Neural cell (in vitro differentiated cells): ENCODE measurements at regions not wholly inside any gene's neighbourhood (a gene's known extent, or its start where the extent isn't known, plus 50 kb on each side); places are given as distances from the start of the nearest gene placed in this dataset.

Experiments
- H2AFZ ChIP-seq: fragments of 200-600, 300-800 bp; sonication (generic), shearing (Covaris generic); 2 replicates; pipeline ENCODE4 v1.6.0; 2014; ENCODE audit warnings: low read depth, mild to moderate bottlenecking, antibody characterized with exemption, low read length, moderate library complexity
- H3F3A ChIP-seq: fragments of 200-600 bp; shearing (Covaris generic); 2 replicates; pipeline ENCODE4 v1.6.1; 2016; ENCODE audit warnings: mild to moderate bottlenecking, moderate library complexity, mixed read lengths, antibody characterized with exemption, low read length; ENCODE audit not compliant: insufficient read depth, poor library complexity, severe bottlenecking
- H3K27ac ChIP-seq: fragments of 200-600, 300-800 bp; sonication (generic), shearing (Covaris generic); 2 replicates; pipeline ENCODE4 v1.5.1; 2014; ENCODE audit warnings: mild to moderate bottlenecking, low read length, moderate library complexity
- H3K27me3 ChIP-seq: fragments of 300-800, 200-600 bp; sonication (generic), shearing (Covaris generic); 2 replicates; pipeline ENCODE4 v1.6.0; 2014; ENCODE audit warnings: mild to moderate bottlenecking, low read depth, low read length, moderate library complexity; ENCODE audit not compliant: insufficient read depth
- H3K36me3 ChIP-seq: fragments of 300-800, 200-600 bp; sonication (generic), shearing (Covaris generic); 2 replicates; pipeline ENCODE4 v1.5.1; 2014; ENCODE audit warnings: mild to moderate bottlenecking, antibody characterized with exemption, low read length, moderate library complexity; ENCODE audit not compliant: insufficient read depth
- H3K4me2 ChIP-seq: fragments of 300-800, 200-600 bp; sonication (generic), shearing (Covaris generic); 2 replicates; pipeline ENCODE4 v1.6.0; 2014; ENCODE audit warnings: mild to moderate bottlenecking, low read length
- H3K4me3 ChIP-seq: fragments of 300-800, 200-600 bp; sonication (generic), shearing (Covaris generic); 2 replicates; pipeline ENCODE4 v1.5.1; 2014; ENCODE audit warnings: mild to moderate bottlenecking, low read length, moderate library complexity
- H3K79me2 ChIP-seq: fragments of 200-600 bp; shearing (Covaris generic); replicated peaks from 2 replicates; pipeline ENCODE4 v1.6.0; 2014; ENCODE audit warnings: mild to moderate bottlenecking, low read length, moderate library complexity; ENCODE audit not compliant: insufficient read depth
- H3K9ac ChIP-seq: fragments of 300-800, 200-600 bp; sonication (generic), shearing (Covaris generic); 2 replicates; pipeline ENCODE4 v1.6.1; 2016; ENCODE audit warnings: mild to moderate bottlenecking, low read length, mixed read lengths
- H3K9me2 ChIP-seq: fragments of 200-600 bp; shearing (Covaris generic); 2 replicates; pipeline ENCODE4 v1.6.1; 2016; ENCODE audit warnings: mild to moderate bottlenecking, low read length, mixed read lengths; ENCODE audit not compliant: insufficient read depth
- H3K9me3 ChIP-seq: fragments of 200-600, 300-800 bp; sonication (generic), shearing (Covaris generic); 2 replicates; pipeline ENCODE4 v1.6.1; 2016; ENCODE audit warnings: mild to moderate bottlenecking, mixed run types, low read length, moderate library complexity, mixed read lengths
- H4K20me1 ChIP-seq: fragments of 200-600 bp; shearing (Covaris generic); 2 replicates; pipeline ENCODE4 v1.6.1; 2016; ENCODE audit warnings: mild to moderate bottlenecking, mixed run types; ENCODE audit not compliant: insufficient read depth
- CTCF ChIP-seq: fragments of 450-650 bp; IDR thresholded peaks from 2 replicates; pipeline ENCODE4 v1.5.1; 2014; ENCODE audit warnings: antibody characterized with exemption, mild to moderate bottlenecking, moderate library complexity; ENCODE audit not compliant: poor library complexity, severe bottlenecking
- EP300 ChIP-seq: fragments of 450-650 bp; conservative IDR thresholded peaks from 2 replicates; pipeline ENCODE4 v1.6.1; 2014; ENCODE audit warnings: antibody characterized with exemption, mild to moderate bottlenecking, moderate library complexity; ENCODE audit not compliant: poor library complexity, severe bottlenecking
- EZH2 ChIP-seq: fragments of 200-600, 300-800 bp; shearing (Covaris generic), sonication (generic); IDR thresholded peaks from 2 replicates; pipeline ENCODE4 v1.6.1; 2014; ENCODE audit warnings: antibody characterized with exemption, low read length, borderline replicate concordance, mild to moderate bottlenecking; ENCODE audit not compliant: insufficient read depth, poor library complexity, severe bottlenecking
- MXI1 ChIP-seq: fragments of 450-650 bp; conservative IDR thresholded peaks from 2 replicates; pipeline ENCODE4 v1.6.1; 2014; ENCODE audit warnings: antibody characterized with exemption, mild to moderate bottlenecking; ENCODE audit not compliant: poor library complexity, severe bottlenecking
- POLR2AphosphoS5 ChIP-seq: IDR thresholded peaks from 2 replicates; pipeline ENCODE4 v1.6.1; 2012
- RAD21 ChIP-seq: fragments of 450-650 bp; conservative IDR thresholded peaks from 2 replicates; pipeline ENCODE4 v1.6.1; 2014; ENCODE audit warnings: antibody characterized with exemption, mild to moderate bottlenecking, moderate library complexity
- REST ChIP-seq: IDR thresholded peaks from 2 replicates; pipeline ENCODE4 v1.6.1; 2012; ENCODE audit warnings: borderline replicate concordance
- SMC3 ChIP-seq: fragments of 450-650 bp; conservative IDR thresholded peaks from 2 replicates; pipeline ENCODE4 v1.6.1; 2014; ENCODE audit warnings: antibody characterized with exemption, mild to moderate bottlenecking, moderate library complexity; ENCODE audit not compliant: poor library complexity
- TAF1 ChIP-seq: IDR thresholded peaks from 2 replicates; pipeline ENCODE4 v1.6.1; 2012; ENCODE audit warnings: low read depth

GRCh38 chr11:80028998-80029397, 588.2 kb upstream of the TENM4 start:
- no peaks in the 10 kb centered on the region for H3K36me3 ChIP-seq
- H3F3A ChIP-seq, result peaks cover 3% of the 10 kb centered on the region
- no peaks in the 10 kb centered on the region for H3K9me2 ChIP-seq
- TF ChIP-seq TAF1 (no peak), EP300 (no peak), POLR2AphosphoS5 (no peak), CTCF (no peak), MXI1 (no peak), EZH2 (no peak), REST (no peak), RAD21 (no peak)
- H3K27ac ChIP-seq, result no peak overlapping the region
- H3K4me2 ChIP-seq, result no peak overlapping the region
- no peak overlapping the region for H3K9ac ChIP-seq
- no peaks in the 10 kb centered on the region for H3K9me3 ChIP-seq
- H3K4me3 ChIP-seq, result no peak overlapping the region
- H4K20me1 ChIP-seq, result no peaks in the 10 kb centered on the region
- H3K79me2 ChIP-seq, result no peaks in the 10 kb centered on the region
- no peaks in the 10 kb centered on the region for H3K27me3 ChIP-seq
- H2AFZ ChIP-seq, result no peak overlapping the region

GRCh38 chr11:80024119-80024518, 583.3 kb upstream of the TENM4 start:
- H4K20me1 ChIP-seq, result no peaks in the 10 kb centered on the region
- no peak overlapping the region for H3K4me3 ChIP-seq
- no peaks in the 10 kb centered on the region for H3K36me3 ChIP-seq
- H3F3A ChIP-seq, result no peaks in the 10 kb centered on the region
- H3K9me2 ChIP-seq, result no peaks in the 10 kb centered on the region
- H3K79me2 ChIP-seq, result no peaks in the 10 kb centered on the region
- no peak for TF ChIP-seq EZH2
- no peak for TF ChIP-seq REST
- TF ChIP-seq SMC3, result no peak
- TF ChIP-seq POLR2AphosphoS5, result no peak
- TF ChIP-seq CTCF, result no peak
- no peak for TF ChIP-seq EP300
- no peak for TF ChIP-seq MXI1
- TF ChIP-seq TAF1, result no peak
- TF ChIP-seq RAD21, result no peak
- no peak overlapping the region for H3K27ac ChIP-seq
- no peak overlapping the region for H3K4me2 ChIP-seq
- H2AFZ ChIP-seq, result no peak overlapping the region
- no peak overlapping the region for H3K9ac ChIP-seq
- H3K9me3 ChIP-seq, result no peaks in the 10 kb centered on the region
- H3K27me3 ChIP-seq, result no peaks in the 10 kb centered on the region
